ENCODE measurements at regions not wholly inside any gene's neighbourhood (a gene's known extent, or its start where the extent isn't known, plus 50 kb on each side); places are given as distances from the start of the nearest gene placed in this dataset.

DNA sequence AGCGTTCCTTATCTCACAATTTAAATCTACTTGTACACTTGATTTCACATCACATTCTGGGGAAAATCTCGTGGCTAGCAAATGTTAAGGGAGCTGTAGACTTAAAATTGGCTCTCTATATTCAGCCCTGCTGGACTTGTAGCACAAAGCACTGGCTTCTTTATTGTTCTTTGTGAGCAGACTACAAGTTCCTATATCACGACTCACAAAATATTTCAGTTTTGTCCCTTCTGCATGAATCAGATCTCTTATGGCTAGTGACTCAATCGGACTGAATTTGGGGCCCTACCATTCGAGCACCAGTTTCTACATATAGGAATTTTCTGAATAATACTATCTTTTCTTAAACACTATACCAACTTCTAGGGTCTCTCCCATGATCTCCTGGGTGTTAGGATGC, 390.1 kb downstream of the ADAM29 start:
- ATAC-seq (no peak), DNase-seq (ENCODE audit: extremely low read depth in 1 of 4, low spot score in 3 of 4) (no peak), FAIRE-seq (no peak)
- Histone ChIP-seq H3K9me1 (ENCODE audit: control insufficient read depth, insufficient read depth, low read length) (no peaks in the 10 kb centered on the region), H4K20me1 (replicated peaks; ENCODE audit: control insufficient read depth, insufficient read depth, low read length) (no peaks in the 10 kb centered on the region), H3K9me3 (replicated peaks; ENCODE audit: control insufficient read depth, insufficient read depth, low read depth, low read length) (no peaks in the 10 kb centered on the region), H3K27me3 (ENCODE audit: control insufficient read depth in 2 of 2, insufficient read depth in 2 of 2, low read length in 2 of 2) (no peaks in the 10 kb centered on the region), H3K27ac (ENCODE audit: extremely low read depth, low read depth, low read length) (no peak overlapping the region), H3K4me1 (replicated peaks in 1 of 2; ENCODE audit: control insufficient read depth in 2 of 2, insufficient read depth in 2 of 2, low read length in 2 of 2) (no peaks in the 10 kb centered on the region), H3K4me3 (no peak overlapping the region), H2AFZ (ENCODE audit: low read depth, low read length) (no peak overlapping the region), H3K79me2 (ENCODE audit: control insufficient read depth, insufficient read depth, low read length) (no peaks in the 10 kb centered on the region), H3K36me3 (ENCODE audit: control insufficient read depth, insufficient read depth, low read length) (no peaks in the 10 kb centered on the region), H3K4me2 (ENCODE audit: insufficient read depth, low read length) (no peak overlapping the region), H3K9ac (ENCODE audit: insufficient read depth in 1 of 2, low read depth in 2 of 2, low read length in 2 of 2) (no peak overlapping the region)
- no TSS peak for BruUV-seq (replicated peaks)
- ChIA-PET POLR2A (no interaction called here), CTCF (ENCODE audit: low intra/inter-chr PET ratio) (no interaction called here)
- 1% methylated on average over 5 of the region's 5 CpGs for WGBS (ENCODE audit: insufficient coverage, low coverage, missing lambda C conversion rate)
- in situ Hi-C loops (cut with MboI), result no loop called here
- intact Hi-C loops (cut with micrococcal nuclease), result no loop called here
- TF ChIP-seq DNMT1 (IDR thresholded peaks at IDR 0.05), result no peak
- TF ChIP-seq, protein P1, sequence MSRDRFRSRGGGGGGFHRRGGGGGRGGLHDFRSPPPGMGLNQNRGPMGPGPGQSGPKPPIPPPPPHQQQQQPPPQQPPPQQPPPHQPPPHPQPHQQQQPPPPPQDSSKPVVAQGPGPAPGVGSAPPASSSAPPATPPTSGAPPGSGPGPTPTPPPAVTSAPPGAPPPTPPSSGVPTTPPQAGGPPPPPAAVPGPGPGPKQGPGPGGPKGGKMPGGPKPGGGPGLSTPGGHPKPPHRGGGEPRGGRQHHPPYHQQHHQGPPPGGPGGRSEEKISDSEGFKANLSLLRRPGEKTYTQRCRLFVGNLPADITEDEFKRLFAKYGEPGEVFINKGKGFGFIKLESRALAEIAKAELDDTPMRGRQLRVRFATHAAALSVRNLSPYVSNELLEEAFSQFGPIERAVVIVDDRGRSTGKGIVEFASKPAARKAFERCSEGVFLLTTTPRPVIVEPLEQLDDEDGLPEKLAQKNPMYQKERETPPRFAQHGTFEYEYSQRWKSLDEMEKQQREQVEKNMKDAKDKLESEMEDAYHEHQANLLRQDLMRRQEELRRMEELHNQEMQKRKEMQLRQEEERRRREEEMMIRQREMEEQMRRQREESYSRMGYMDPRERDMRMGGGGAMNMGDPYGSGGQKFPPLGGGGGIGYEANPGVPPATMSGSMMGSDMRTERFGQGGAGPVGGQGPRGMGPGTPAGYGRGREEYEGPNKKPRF (IDR thresholded peaks at IDR 0.05; ENCODE audit: low read depth, low read length), result no peak
- TF ChIP-seq, protein P2, sequence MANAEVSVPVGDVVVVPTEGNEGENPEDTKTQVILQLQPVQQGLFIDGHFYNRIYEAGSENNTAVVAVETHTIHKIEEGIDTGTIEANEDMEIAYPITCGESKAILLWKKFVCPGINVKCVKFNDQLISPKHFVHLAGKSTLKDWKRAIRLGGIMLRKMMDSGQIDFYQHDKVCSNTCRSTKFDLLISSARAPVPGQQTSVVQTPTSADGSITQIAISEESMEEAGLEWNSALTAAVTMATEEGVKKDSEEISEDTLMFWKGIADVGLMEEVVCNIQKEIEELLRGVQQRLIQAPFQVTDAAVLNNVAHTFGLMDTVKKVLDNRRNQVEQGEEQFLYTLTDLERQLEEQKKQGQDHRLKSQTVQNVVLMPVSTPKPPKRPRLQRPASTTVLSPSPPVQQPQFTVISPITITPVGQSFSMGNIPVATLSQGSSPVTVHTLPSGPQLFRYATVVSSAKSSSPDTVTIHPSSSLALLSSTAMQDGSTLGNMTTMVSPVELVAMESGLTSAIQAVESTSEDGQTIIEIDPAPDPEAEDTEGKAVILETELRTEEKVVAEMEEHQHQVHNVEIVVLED (CRISPR knock-in tag; IDR thresholded peaks at IDR 0.05), result no peak
- no peak for TF ChIP-seq SRSF1 (IDR thresholded peaks at IDR 0.05; ENCODE audit: low read depth, low read length)
- TF ChIP-seq, protein P3, sequence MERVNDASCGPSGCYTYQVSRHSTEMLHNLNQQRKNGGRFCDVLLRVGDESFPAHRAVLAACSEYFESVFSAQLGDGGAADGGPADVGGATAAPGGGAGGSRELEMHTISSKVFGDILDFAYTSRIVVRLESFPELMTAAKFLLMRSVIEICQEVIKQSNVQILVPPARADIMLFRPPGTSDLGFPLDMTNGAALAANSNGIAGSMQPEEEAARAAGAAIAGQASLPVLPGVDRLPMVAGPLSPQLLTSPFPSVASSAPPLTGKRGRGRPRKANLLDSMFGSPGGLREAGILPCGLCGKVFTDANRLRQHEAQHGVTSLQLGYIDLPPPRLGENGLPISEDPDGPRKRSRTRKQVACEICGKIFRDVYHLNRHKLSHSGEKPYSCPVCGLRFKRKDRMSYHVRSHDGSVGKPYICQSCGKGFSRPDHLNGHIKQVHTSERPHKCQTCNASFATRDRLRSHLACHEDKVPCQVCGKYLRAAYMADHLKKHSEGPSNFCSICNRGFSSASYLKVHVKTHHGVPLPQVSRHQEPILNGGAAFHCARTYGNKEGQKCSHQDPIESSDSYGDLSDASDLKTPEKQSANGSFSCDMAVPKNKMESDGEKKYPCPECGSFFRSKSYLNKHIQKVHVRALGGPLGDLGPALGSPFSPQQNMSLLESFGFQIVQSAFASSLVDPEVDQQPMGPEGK (CRISPR knock-in tag; IDR thresholded peaks at IDR 0.05; ENCODE audit: borderline replicate concordance), result no peak
- TF ChIP-seq ZNF253 (CRISPR knock-in tag; conservative IDR thresholded peaks at IDR 0.05), result no peak
- TF ChIP-seq, protein P4, sequence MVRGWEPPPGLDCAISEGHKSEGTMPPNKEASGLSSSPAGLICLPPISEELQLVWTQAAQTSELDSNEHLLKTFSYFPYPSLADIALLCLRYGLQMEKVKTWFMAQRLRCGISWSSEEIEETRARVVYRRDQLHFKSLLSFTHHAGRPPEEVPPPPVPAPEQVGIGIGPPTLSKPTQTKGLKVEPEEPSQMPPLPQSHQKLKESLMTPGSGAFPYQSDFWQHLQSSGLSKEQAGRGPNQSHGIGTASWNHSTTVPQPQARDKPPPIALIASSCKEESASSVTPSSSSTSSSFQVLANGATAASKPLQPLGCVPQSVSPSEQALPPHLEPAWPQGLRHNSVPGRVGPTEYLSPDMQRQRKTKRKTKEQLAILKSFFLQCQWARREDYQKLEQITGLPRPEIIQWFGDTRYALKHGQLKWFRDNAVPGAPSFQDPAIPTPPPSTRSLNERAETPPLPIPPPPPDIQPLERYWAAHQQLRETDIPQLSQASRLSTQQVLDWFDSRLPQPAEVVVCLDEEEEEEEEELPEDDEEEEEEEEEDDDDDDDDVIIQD (CRISPR knock-in tag; IDR thresholded peaks at IDR 0.05), result no peak
- no peak for TF ChIP-seq ZNF583 (CRISPR knock-in tag; IDR thresholded peaks at IDR 0.05)
- no peak for TF ChIP-seq GATAD2B (IDR thresholded peaks at IDR 0.05; ENCODE audit: borderline replicate concordance)
- no peak for TF ChIP-seq ZNF41 (CRISPR knock-in tag; conservative IDR thresholded peaks at IDR 0.05)
- TF ChIP-seq ASH1L (IDR thresholded peaks at IDR 0.05; ENCODE audit: borderline replicate concordance, low read depth, partially characterized antibody), result no peak
- TF ChIP-seq, protein P5, sequence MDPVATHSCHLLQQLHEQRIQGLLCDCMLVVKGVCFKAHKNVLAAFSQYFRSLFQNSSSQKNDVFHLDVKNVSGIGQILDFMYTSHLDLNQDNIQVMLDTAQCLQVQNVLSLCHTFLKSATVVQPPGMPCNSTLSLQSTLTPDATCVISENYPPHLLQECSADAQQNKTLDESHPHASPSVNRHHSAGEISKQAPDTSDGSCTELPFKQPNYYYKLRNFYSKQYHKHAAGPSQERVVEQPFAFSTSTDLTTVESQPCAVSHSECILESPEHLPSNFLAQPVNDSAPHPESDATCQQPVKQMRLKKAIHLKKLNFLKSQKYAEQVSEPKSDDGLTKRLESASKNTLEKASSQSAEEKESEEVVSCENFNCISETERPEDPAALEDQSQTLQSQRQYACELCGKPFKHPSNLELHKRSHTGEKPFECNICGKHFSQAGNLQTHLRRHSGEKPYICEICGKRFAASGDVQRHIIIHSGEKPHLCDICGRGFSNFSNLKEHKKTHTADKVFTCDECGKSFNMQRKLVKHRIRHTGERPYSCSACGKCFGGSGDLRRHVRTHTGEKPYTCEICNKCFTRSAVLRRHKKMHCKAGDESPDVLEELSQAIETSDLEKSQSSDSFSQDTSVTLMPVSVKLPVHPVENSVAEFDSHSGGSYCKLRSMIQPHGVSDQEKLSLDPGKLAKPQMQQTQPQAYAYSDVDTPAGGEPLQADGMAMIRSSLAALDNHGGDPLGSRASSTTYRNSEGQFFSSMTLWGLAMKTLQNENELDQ (CRISPR knock-in tag; IDR thresholded peaks at IDR 0.05; ENCODE audit: borderline replicate concordance), result no peak

All from K562 (cell line).